ENCODE measurements at regions not wholly inside any gene's neighbourhood (a gene's known extent, or its start where the extent isn't known, plus 50 kb on each side); places are given as distances from the start of the nearest gene placed in this dataset.

GRCh38 chr2:8159211-8159965 lies 522.5 kb upstream of the ID2 start:
- H3K4me3 Mint-ChIP-seq, result no peak overlapping the region
- Histone ChIP-seq H3K9ac (ENCODE audit: extremely low read depth, insufficient read length, low read length) (no peak overlapping the region), H3K23ac (ENCODE audit: insufficient read length, low read depth, low read length) (no peak overlapping the region), H4K8ac (replicated peaks; ENCODE audit: insufficient read length, low read depth, low read length) (no peak overlapping the region), H2AK5ac (ENCODE audit: insufficient read length, low read length) (no peak overlapping the region), H4K91ac (ENCODE audit: insufficient read length, low read depth, low read length) (no peak overlapping the region), H3K23me2 (ENCODE audit: insufficient read length, low read depth, low read length, poor library complexity, severe bottlenecking) (no peaks in the 10 kb centered on the region), H4K5ac (ENCODE audit: insufficient read length, low read depth, low read length) (no peak overlapping the region), H3K4me1 (ENCODE audit: insufficient read depth, low read length) (no peaks in the 10 kb centered on the region; the same call in 1 of the 2 replicates), H3K27me3 (ENCODE audit: insufficient read depth, low read length) (no peaks in the 10 kb centered on the region), H4K20me1 (ENCODE audit: control insufficient read depth, insufficient read depth, insufficient read length) (no peaks in the 10 kb centered on the region), H3K9me3 (ENCODE audit: control insufficient read depth, low read depth, low read length) (no peaks in the 10 kb centered on the region), H3K4me2 (ENCODE audit: insufficient read depth, insufficient read length, low read length) (no peak overlapping the region), H3K14ac (ENCODE audit: insufficient read depth, low read length) (no peak overlapping the region), H3K79me2 (ENCODE audit: insufficient read depth, low read length) (no peaks in the 10 kb centered on the region), H2AFZ (ENCODE audit: low read length) (no peak overlapping the region), H3K56ac (ENCODE audit: insufficient read length, low read depth, low read length) (no peak overlapping the region), H2BK12ac (ENCODE audit: insufficient read length, low read depth, low read length) (no peak overlapping the region), H3T11ph (ENCODE audit: low read length) (no peak overlapping the region), H2BK20ac (ENCODE audit: low read depth, low read length, poor library complexity, severe bottlenecking) (no peak overlapping the region), H2BK15ac (ENCODE audit: low read depth, low read length) (no peak overlapping the region), H3K4ac (ENCODE audit: low read depth, low read length) (no peak overlapping the region), H3K27ac (ENCODE audit: insufficient read length, low read depth, low read length) (no peak overlapping the region), H3K18ac (ENCODE audit: insufficient read length, low read depth, low read length) (no peak overlapping the region), H3K79me1 (ENCODE audit: insufficient read depth, low read depth, low read length, poor library complexity, severe bottlenecking) (no peaks in the 10 kb centered on the region), H2BK5ac (ENCODE audit: insufficient read length, low read length) (no peak overlapping the region), H2BK120ac (ENCODE audit: low read depth, low read length, poor library complexity, severe bottlenecking) (no peak overlapping the region)
- H3K9me3 Mint-ChIP-seq, result peaks cover 3% of the 10 kb centered on the region in 2 experiments; a peak in 3 of 5 replicates
- no peak overlapping the region; a peak in 1 of 7 replicates for H3K27ac Mint-ChIP-seq
- DNase-seq, result no peak
- TF ChIP-seq, protein P1, sequence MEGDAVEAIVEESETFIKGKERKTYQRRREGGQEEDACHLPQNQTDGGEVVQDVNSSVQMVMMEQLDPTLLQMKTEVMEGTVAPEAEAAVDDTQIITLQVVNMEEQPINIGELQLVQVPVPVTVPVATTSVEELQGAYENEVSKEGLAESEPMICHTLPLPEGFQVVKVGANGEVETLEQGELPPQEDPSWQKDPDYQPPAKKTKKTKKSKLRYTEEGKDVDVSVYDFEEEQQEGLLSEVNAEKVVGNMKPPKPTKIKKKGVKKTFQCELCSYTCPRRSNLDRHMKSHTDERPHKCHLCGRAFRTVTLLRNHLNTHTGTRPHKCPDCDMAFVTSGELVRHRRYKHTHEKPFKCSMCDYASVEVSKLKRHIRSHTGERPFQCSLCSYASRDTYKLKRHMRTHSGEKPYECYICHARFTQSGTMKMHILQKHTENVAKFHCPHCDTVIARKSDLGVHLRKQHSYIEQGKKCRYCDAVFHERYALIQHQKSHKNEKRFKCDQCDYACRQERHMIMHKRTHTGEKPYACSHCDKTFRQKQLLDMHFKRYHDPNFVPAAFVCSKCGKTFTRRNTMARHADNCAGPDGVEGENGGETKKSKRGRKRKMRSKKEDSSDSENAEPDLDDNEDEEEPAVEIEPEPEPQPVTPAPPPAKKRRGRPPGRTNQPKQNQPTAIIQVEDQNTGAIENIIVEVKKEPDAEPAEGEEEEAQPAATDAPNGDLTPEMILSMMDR (conservative IDR thresholded peaks at IDR 0.05), result no peak
- peaks cover 0 to 3% (median 3%) of the 10 kb centered on the region in 3 experiments; a peak in 1 of 7 replicates for H3K36me3 Mint-ChIP-seq (ENCODE audit: insufficient read depth in 1 of 3, low read depth in 3 of 3)
- peaks cover 28 to 30% of the 10 kb centered on the region in 2 experiments for H3K4me1 Mint-ChIP-seq
- no CpG with 5 or more reads among the region's 13 CpGs for WGBS (ENCODE audit: extremely low coverage, insufficient read length, low lambda C conversion rate)
- no peaks in the 10 kb centered on the region for H3K27me3 Mint-ChIP-seq (ENCODE audit: low read depth)

All from H9 (cell line).